Activated CD8-positive, alpha-beta memory T cell treated with anti-CD3 and anti-CD28 coated beads, Interleukin-2, amount 10 ng/mL, durations not matched to agents 7 days and 5 days (primary cell): ENCODE measurements at regions not wholly inside any gene's neighbourhood (a gene's known extent, or its start where the extent isn't known, plus 50 kb on each side); places are given as distances from the start of the nearest gene placed in this dataset.

Source experiments
- ATAC-seq: fragments of 150-1000 bp; cut with Tn5 transposase; one replicate; pipeline ENCODE4 v1.10.0; 2021; ENCODE audit warnings: moderate library complexity
- CTCF ChIA-PET: fragments of 350-600 bp; sonication (Branson Sonifier 250); formaldehyde crosslinking; loops from one replicate; lab custom pipeline; 2021; ENCODE audit warnings: antibody characterized with exemption; lab: Charles Lee
- DNase-seq: peaks from one replicate; pipeline ENCODE4 v3.0.0-alpha.2; 2020
- H3K27ac Mint-ChIP-seq: one replicate; pipeline ENCODE4 v1.8.0; 2021; ENCODE audit warnings: mild to moderate bottlenecking, mixed read lengths
- H3K27me3 Mint-ChIP-seq: one replicate; pipeline ENCODE4 v1.8.0; 2021; ENCODE audit warnings: mixed read lengths
- H3K36me3 Mint-ChIP-seq: one replicate; pipeline ENCODE4 v1.8.0; 2021; ENCODE audit warnings: mild to moderate bottlenecking, mixed read lengths
- H3K4me1 Mint-ChIP-seq: one replicate; pipeline ENCODE4 v1.8.0; 2021; ENCODE audit warnings: mixed read lengths
- H3K4me3 Mint-ChIP-seq: one replicate; pipeline ENCODE4 v1.8.0; 2021; ENCODE audit warnings: mild to moderate bottlenecking, moderate library complexity, mixed read lengths
- H3K9me3 Mint-ChIP-seq: one replicate; pipeline ENCODE4 v1.8.0; 2022; ENCODE audit warnings: low read depth, mixed read lengths

- no peak overlapping the region for H3K27ac Mint-ChIP-seq
- CTCF ChIA-PET, result no interaction called here
- no peaks in the 10 kb centered on the region for H3K9me3 Mint-ChIP-seq
These were observed 282.3 kb upstream of the MAD2L1 start for GRCh38 chr4:120348948-120349347.

GRCh38 chr4:120348521-120348920 is 281.9 kb upstream of the MAD2L1 start:
- no peak overlapping the region for H3K4me3 Mint-ChIP-seq
- CTCF ChIA-PET, result no interaction called here
- ATAC-seq, result no peak
- no peaks in the 10 kb centered on the region for H3K27me3 Mint-ChIP-seq
- H3K4me1 Mint-ChIP-seq, result no peaks in the 10 kb centered on the region
- no peak overlapping the region for H3K27ac Mint-ChIP-seq
- H3K36me3 Mint-ChIP-seq, result no peaks in the 10 kb centered on the region
- no peaks in the 10 kb centered on the region for H3K9me3 Mint-ChIP-seq
- no peak for DNase-seq

More at GRCh38 chr4:120348948-120349347, 282.3 kb upstream of the MAD2L1 start:
- no peak for DNase-seq
- Mint-ChIP-seq H3K4me3 (no peak overlapping the region), H3K4me1 (no peaks in the 10 kb centered on the region), H3K27me3 (no peaks in the 10 kb centered on the region), H3K36me3 (no peaks in the 10 kb centered on the region)
- ATAC-seq, result no peak

GRCh38 chr4:120331486-120332370 is 265.1 kb upstream of the MAD2L1 start:
- CTCF ChIA-PET, result no interaction called here

GRCh38 chr4:120329386-120329785 is 262.7 kb upstream of the MAD2L1 start:
- no peaks in the 10 kb centered on the region for H3K4me1 Mint-ChIP-seq

More at GRCh38 chr4:120331486-120332370, 265.1 kb upstream of the MAD2L1 start:
- no peaks in the 10 kb centered on the region for H3K4me1 Mint-ChIP-seq
- DNase-seq (no peak), ATAC-seq (peak; percentile 49)
- H3K36me3 Mint-ChIP-seq, result no peaks in the 10 kb centered on the region
- H3K27ac Mint-ChIP-seq, result no peak overlapping the region
- no peaks in the 10 kb centered on the region for H3K9me3 Mint-ChIP-seq
- H3K4me3 Mint-ChIP-seq, result no peak overlapping the region
- H3K27me3 Mint-ChIP-seq, result peaks cover under 1% of the 10 kb centered on the region

GRCh38 chr4:120327276-120327675 is 260.6 kb upstream of the MAD2L1 start:
- H3K36me3 Mint-ChIP-seq, result no peaks in the 10 kb centered on the region
- DNase-seq (no peak), ATAC-seq (no peak)
- no peak overlapping the region for H3K4me3 Mint-ChIP-seq
- H3K9me3 Mint-ChIP-seq, result no peaks in the 10 kb centered on the region
- no peaks in the 10 kb centered on the region for H3K4me1 Mint-ChIP-seq
- H3K27me3 Mint-ChIP-seq, result no peaks in the 10 kb centered on the region
- H3K27ac Mint-ChIP-seq, result no peak overlapping the region
- CTCF ChIA-PET, result no interaction called here

More at GRCh38 chr4:120329386-120329785, 262.7 kb upstream of the MAD2L1 start:
- no peak for DNase-seq
- Mint-ChIP-seq H3K36me3 (no peaks in the 10 kb centered on the region), H3K4me3 (no peak overlapping the region), H3K27ac (no peak overlapping the region), H3K9me3 (no peaks in the 10 kb centered on the region), H3K27me3 (no peaks in the 10 kb centered on the region)
- CTCF ChIA-PET, result no interaction called here
- ATAC-seq, result no peak

- H3K4me3 Mint-ChIP-seq, result no peak overlapping the region
- ATAC-seq, result no peak
- CTCF ChIA-PET, result no interaction called here
- no peak overlapping the region for H3K27ac Mint-ChIP-seq
- DNase-seq, result no peak
- no peaks in the 10 kb centered on the region for H3K4me1 Mint-ChIP-seq
- H3K36me3 Mint-ChIP-seq, result no peaks in the 10 kb centered on the region
- H3K9me3 Mint-ChIP-seq, result no peaks in the 10 kb centered on the region
- peaks cover 3% of the 10 kb centered on the region for H3K27me3 Mint-ChIP-seq
These were observed 252.6 kb upstream of the MAD2L1 start for GRCh38 chr4:120319046-120319767.

GRCh38 chr4:120318196-120318846 is 251.7 kb upstream of the MAD2L1 start:
- H3K4me3 Mint-ChIP-seq, result no peak overlapping the region
- ATAC-seq (no peak), DNase-seq (no peak)
- H3K4me1 Mint-ChIP-seq, result no peaks in the 10 kb centered on the region
- CTCF ChIA-PET, result no interaction called here
- H3K9me3 Mint-ChIP-seq, result no peaks in the 10 kb centered on the region
- H3K27ac Mint-ChIP-seq, result no peak overlapping the region
- no peaks in the 10 kb centered on the region for H3K36me3 Mint-ChIP-seq
- peaks cover 3% of the 10 kb centered on the region for H3K27me3 Mint-ChIP-seq

- Mint-ChIP-seq H3K36me3 (no peaks in the 10 kb centered on the region), H3K27me3 (peaks cover 3% of the 10 kb centered on the region), H3K9me3 (no peaks in the 10 kb centered on the region), H3K4me1 (no peaks in the 10 kb centered on the region), H3K4me3 (no peak overlapping the region), H3K27ac (no peak overlapping the region)
- ATAC-seq (no peak), DNase-seq (no peak)
- CTCF ChIA-PET, result no interaction called here
These were observed 251.1 kb upstream of the MAD2L1 start for GRCh38 chr4:120317713-120318112.

GRCh38 chr4:120316416-120316815 is 249.8 kb upstream of the MAD2L1 start:
- no peak for ATAC-seq
- H3K36me3 Mint-ChIP-seq, result no peaks in the 10 kb centered on the region
- H3K27me3 Mint-ChIP-seq, result peaks cover 5% of the 10 kb centered on the region
- no peak for DNase-seq
- CTCF ChIA-PET, result no interaction called here
- H3K4me1 Mint-ChIP-seq, result no peaks in the 10 kb centered on the region
- no peak overlapping the region for H3K27ac Mint-ChIP-seq
- H3K9me3 Mint-ChIP-seq, result no peaks in the 10 kb centered on the region
- no peak overlapping the region for H3K4me3 Mint-ChIP-seq

GRCh38 chr4:120314969-120315368 is 248.3 kb upstream of the MAD2L1 start:
- Mint-ChIP-seq H3K27ac (no peak overlapping the region), H3K9me3 (no peaks in the 10 kb centered on the region), H3K4me3 (no peak overlapping the region), H3K27me3 (peaks cover 2% of the 10 kb centered on the region), H3K4me1 (no peaks in the 10 kb centered on the region), H3K36me3 (no peaks in the 10 kb centered on the region)
- no peak for DNase-seq
- no peak for ATAC-seq
- CTCF ChIA-PET, result no interaction called here

- Mint-ChIP-seq H3K4me1 (no peaks in the 10 kb centered on the region), H3K27ac (no peak overlapping the region), H3K27me3 (no peaks in the 10 kb centered on the region), H3K9me3 (no peaks in the 10 kb centered on the region), H3K4me3 (no peak overlapping the region), H3K36me3 (no peaks in the 10 kb centered on the region)
- no peak for DNase-seq
- CTCF ChIA-PET, result no interaction called here
- ATAC-seq, result no peak
These were observed 238.2 kb upstream of the MAD2L1 start for GRCh38 chr4:120304801-120305200.

GRCh38 chr4:120299631-120300030 is 233.0 kb upstream of the MAD2L1 start:
- Mint-ChIP-seq H3K4me3 (no peak overlapping the region), H3K9me3 (no peaks in the 10 kb centered on the region), H3K36me3 (no peaks in the 10 kb centered on the region), H3K4me1 (no peaks in the 10 kb centered on the region), H3K27ac (no peak overlapping the region), H3K27me3 (no peaks in the 10 kb centered on the region)
- ATAC-seq, result no peak
- CTCF ChIA-PET, result no interaction called here
- no peak for DNase-seq

GRCh38 chr4:120293341-120293740 is 226.7 kb upstream of the MAD2L1 start:
- Mint-ChIP-seq H3K27me3 (no peaks in the 10 kb centered on the region), H3K36me3 (no peaks in the 10 kb centered on the region), H3K9me3 (no peaks in the 10 kb centered on the region), H3K4me1 (no peaks in the 10 kb centered on the region), H3K4me3 (no peak overlapping the region), H3K27ac (no peak overlapping the region)
- ATAC-seq (no peak), DNase-seq (no peak)
- CTCF ChIA-PET, result no interaction called here
